ENCODE measurements at regions not wholly inside any gene's neighbourhood (a gene's known extent, or its start where the extent isn't known, plus 50 kb on each side); places are given as distances from the start of the nearest gene placed in this dataset.
"Not testable (repeated sequence)": the region's sequence is repeated elsewhere in the genome, so short reads cannot be mapped to it uniquely, and the experiment has no call there.

GRCh38 chr18:73535189-73535588 lies 612.4 kb downstream of the FBXO15 start:
- 70 to 78% methylated on average over 6 of the region's 6 CpGs for WGBS, 2 donors
- H3K27ac ChIP-seq (ENCODE audit: low read depth in 2 of 2, low read length in 1 of 2): no peak overlapping the region
- H3K9me3 ChIP-seq (ENCODE audit: control insufficient read depth in 2 of 2, insufficient read depth in 1 of 2, low read depth in 1 of 2, low read length in 1 of 2): no peaks in the 10 kb centered on the region
- H3K4me1 ChIP-seq (ENCODE audit: control insufficient read depth in 2 of 2, insufficient read depth in 2 of 2, low read length in 1 of 2): no peaks in the 10 kb centered on the region
- no peaks in the 10 kb centered on the region for H3K36me3 ChIP-seq (ENCODE audit: control insufficient read depth in 2 of 2, insufficient read depth in 2 of 2, low read length in 1 of 2)
- H3K27me3 ChIP-seq (ENCODE audit: control insufficient read depth in 1 of 2, insufficient read depth in 2 of 2, low read length in 2 of 2): no peaks in the 10 kb centered on the region
- H3K4me3 ChIP-seq (ENCODE audit: low read depth in 1 of 2, low read length in 2 of 2): no peak overlapping the region

GRCh38 chr18:73531601-73532000 lies 616.0 kb downstream of the FBXO15 start:
- no peaks in the 10 kb centered on the region for H3K36me3 ChIP-seq (ENCODE audit: control insufficient read depth in 2 of 2, insufficient read depth in 2 of 2, low read length in 1 of 2)
- H3K27me3 ChIP-seq (ENCODE audit: control insufficient read depth in 1 of 2, insufficient read depth in 2 of 2, low read length in 2 of 2): no peaks in the 10 kb centered on the region
- H3K4me1 ChIP-seq (ENCODE audit: control insufficient read depth in 2 of 2, insufficient read depth in 2 of 2, low read length in 1 of 2): no peaks in the 10 kb centered on the region
- H3K9me3 ChIP-seq (ENCODE audit: control insufficient read depth in 2 of 2, insufficient read depth in 1 of 2, low read depth in 1 of 2, low read length in 1 of 2): peaks cover 2 to 3% of the 10 kb centered on the region in 2 donors
- 94 to 96% methylated on average over 3 of the region's 3 CpGs for WGBS, 2 donors
- H3K4me3 ChIP-seq (ENCODE audit: low read depth in 1 of 2, low read length in 2 of 2): no peak overlapping the region
- H3K27ac ChIP-seq (ENCODE audit: low read depth in 2 of 2, low read length in 1 of 2): no peak overlapping the region

GRCh38 chr18:73528066-73528465 lies 619.6 kb downstream of the FBXO15 start:
- no peaks in the 10 kb centered on the region for H3K36me3 ChIP-seq (ENCODE audit: control insufficient read depth in 2 of 2, insufficient read depth in 2 of 2, low read length in 1 of 2)
- H3K9me3 ChIP-seq (ENCODE audit: control insufficient read depth in 2 of 2, insufficient read depth in 1 of 2, low read depth in 1 of 2, low read length in 1 of 2): peaks cover 2 to 3% of the 10 kb centered on the region in 2 donors
- no peaks in the 10 kb centered on the region for H3K4me1 ChIP-seq (ENCODE audit: control insufficient read depth in 2 of 2, insufficient read depth in 2 of 2, low read length in 1 of 2)
- 81 to 89% methylated on average over 7 of the region's 7 CpGs for WGBS, 2 donors
- H3K4me3 ChIP-seq (ENCODE audit: low read depth in 1 of 2, low read length in 2 of 2): no peak overlapping the region
- no peaks in the 10 kb centered on the region for H3K27me3 ChIP-seq (ENCODE audit: control insufficient read depth in 1 of 2, insufficient read depth in 2 of 2, low read length in 2 of 2)
- H3K27ac ChIP-seq (ENCODE audit: low read depth in 2 of 2, low read length in 1 of 2): no peak overlapping the region

GRCh38 chr18:73520229-73520628 lies 627.4 kb downstream of the FBXO15 start:
- H3K27ac ChIP-seq (ENCODE audit: low read depth in 2 of 2, low read length in 1 of 2): no peak overlapping the region
- no peaks in the 10 kb centered on the region for H3K9me3 ChIP-seq (ENCODE audit: control insufficient read depth in 2 of 2, insufficient read depth in 1 of 2, low read depth in 1 of 2, low read length in 1 of 2)
- 58 to 64% methylated on average over 5 of the region's 5 CpGs for WGBS, 2 donors
- H3K36me3 ChIP-seq (ENCODE audit: control insufficient read depth in 2 of 2, insufficient read depth in 2 of 2, low read length in 1 of 2): no peaks in the 10 kb centered on the region
- H3K27me3 ChIP-seq (ENCODE audit: control insufficient read depth in 1 of 2, insufficient read depth in 2 of 2, low read length in 2 of 2): no peaks in the 10 kb centered on the region
- no peak overlapping the region for H3K4me3 ChIP-seq (ENCODE audit: low read depth in 1 of 2, low read length in 2 of 2)
- no peaks in the 10 kb centered on the region for H3K4me1 ChIP-seq (ENCODE audit: control insufficient read depth in 2 of 2, insufficient read depth in 2 of 2, low read length in 1 of 2)

- H3K27me3 ChIP-seq (ENCODE audit: control insufficient read depth in 1 of 2, insufficient read depth in 2 of 2, low read length in 2 of 2); H3K9me3 ChIP-seq (ENCODE audit: control insufficient read depth in 2 of 2, insufficient read depth in 1 of 2, low read depth in 1 of 2, low read length in 1 of 2); H3K36me3 ChIP-seq (ENCODE audit: control insufficient read depth in 2 of 2, insufficient read depth in 2 of 2, low read length in 1 of 2); H3K27ac ChIP-seq (ENCODE audit: low read depth in 2 of 2, low read length in 1 of 2); H3K4me3 ChIP-seq (ENCODE audit: low read depth in 1 of 2, low read length in 2 of 2); H3K4me1 ChIP-seq (ENCODE audit: control insufficient read depth in 2 of 2, insufficient read depth in 2 of 2, low read length in 1 of 2): not testable (repeated sequence)
- WGBS, 2 donors: 86 to 89% methylated on average over 2 of the region's 2 CpGs
Measured at GRCh38 chr18:73516056-73516455, 631.6 kb downstream of the FBXO15 start.

GRCh38 chr18:73514449-73514848 lies 633.2 kb downstream of the FBXO15 start:
- H3K36me3 ChIP-seq (ENCODE audit: control insufficient read depth in 2 of 2, insufficient read depth in 2 of 2, low read length in 1 of 2): no peaks in the 10 kb centered on the region
- H3K27me3 ChIP-seq (ENCODE audit: control insufficient read depth in 1 of 2, insufficient read depth in 2 of 2, low read length in 2 of 2): no peaks in the 10 kb centered on the region
- 88 to 90% methylated on average over 1 of the region's 1 CpG for WGBS, 2 donors
- H3K9me3 ChIP-seq (ENCODE audit: control insufficient read depth in 2 of 2, insufficient read depth in 1 of 2, low read depth in 1 of 2, low read length in 1 of 2): peaks cover 0 to 3% of the 10 kb centered on the region in 2 donors
- no peak overlapping the region for H3K27ac ChIP-seq (ENCODE audit: low read depth in 2 of 2, low read length in 1 of 2)
- H3K4me1 ChIP-seq (ENCODE audit: control insufficient read depth in 2 of 2, insufficient read depth in 2 of 2, low read length in 1 of 2): no peaks in the 10 kb centered on the region
- H3K4me3 ChIP-seq (ENCODE audit: low read depth in 1 of 2, low read length in 2 of 2): no peak overlapping the region

GRCh38 chr18:73511771-73512503 lies 635.7 kb downstream of the FBXO15 start:
- 53 to 55% methylated on average over 12 of the region's 12 CpGs for WGBS, 2 donors
- H3K9me3 ChIP-seq (ENCODE audit: control insufficient read depth in 2 of 2, insufficient read depth in 1 of 2, low read depth in 1 of 2, low read length in 1 of 2): peaks cover 0 to 3% of the 10 kb centered on the region in 2 donors
- no peak overlapping the region for H3K27ac ChIP-seq (ENCODE audit: low read depth in 2 of 2, low read length in 1 of 2)
- H3K4me1 ChIP-seq (ENCODE audit: control insufficient read depth in 2 of 2, insufficient read depth in 2 of 2, low read length in 1 of 2): no peaks in the 10 kb centered on the region
- no peaks in the 10 kb centered on the region for H3K36me3 ChIP-seq (ENCODE audit: control insufficient read depth in 2 of 2, insufficient read depth in 2 of 2, low read length in 1 of 2)
- H3K27me3 ChIP-seq (ENCODE audit: control insufficient read depth in 1 of 2, insufficient read depth in 2 of 2, low read length in 2 of 2): no peaks in the 10 kb centered on the region
- no peak overlapping the region for H3K4me3 ChIP-seq (ENCODE audit: low read depth in 1 of 2, low read length in 2 of 2)

- Histone ChIP-seq H3K9me3 (ENCODE audit: control insufficient read depth in 2 of 2, insufficient read depth in 1 of 2, low read depth in 1 of 2, low read length in 1 of 2) (peaks cover 0 to 2% of the 10 kb centered on the region in 2 donors), H3K4me1 (ENCODE audit: control insufficient read depth in 2 of 2, insufficient read depth in 2 of 2, low read length in 1 of 2) (no peaks in the 10 kb centered on the region)
- WGBS, 2 donors: 42 to 52% methylated on average over 2 of the region's 2 CpGs
Measured at GRCh38 chr18:73509460-73509859, 638.2 kb downstream of the FBXO15 start.

GRCh38 chr18:73503326-73503725 lies 635.5 kb upstream of the NETO1 start:
- WGBS, 2 donors: 0% methylated on average over 1 of the region's 1 CpG
- Histone ChIP-seq H3K4me3 (ENCODE audit: low read depth in 1 of 2, low read length in 2 of 2) (no peak overlapping the region), H3K27me3 (ENCODE audit: control insufficient read depth in 1 of 2, insufficient read depth in 2 of 2, low read length in 2 of 2) (no peaks in the 10 kb centered on the region), H3K4me1 (ENCODE audit: control insufficient read depth in 2 of 2, insufficient read depth in 2 of 2, low read length in 1 of 2) (no peaks in the 10 kb centered on the region), H3K36me3 (ENCODE audit: control insufficient read depth in 2 of 2, insufficient read depth in 2 of 2, low read length in 1 of 2) (no peaks in the 10 kb centered on the region), H3K9me3 (ENCODE audit: control insufficient read depth in 2 of 2, insufficient read depth in 1 of 2, low read depth in 1 of 2, low read length in 1 of 2) (no peaks in the 10 kb centered on the region), H3K27ac (ENCODE audit: low read depth in 2 of 2, low read length in 1 of 2) (no peak overlapping the region)

More at GRCh38 chr18:73509460-73509859, 638.2 kb downstream of the FBXO15 start:
- H3K27ac ChIP-seq (ENCODE audit: low read depth in 2 of 2, low read length in 1 of 2): no peak overlapping the region
- H3K36me3 ChIP-seq (ENCODE audit: control insufficient read depth in 2 of 2, insufficient read depth in 2 of 2, low read length in 1 of 2): no peaks in the 10 kb centered on the region
- no peak overlapping the region for H3K4me3 ChIP-seq (ENCODE audit: low read depth in 1 of 2, low read length in 2 of 2)
- H3K27me3 ChIP-seq (ENCODE audit: control insufficient read depth in 1 of 2, insufficient read depth in 2 of 2, low read length in 2 of 2): no peaks in the 10 kb centered on the region

GRCh38 chr18:73487966-73488365 lies 620.2 kb upstream of the NETO1 start:
- H3K4me3 ChIP-seq (ENCODE audit: low read depth in 1 of 2, low read length in 2 of 2): no peak overlapping the region
- WGBS, 2 donors: 83 to 86% methylated on average over 2 of the region's 2 CpGs

More at GRCh38 chr18:73487966-73488365, 620.2 kb upstream of the NETO1 start:
- Histone ChIP-seq H3K27ac (ENCODE audit: low read depth in 2 of 2, low read length in 1 of 2) (no peak overlapping the region), H3K27me3 (ENCODE audit: control insufficient read depth in 1 of 2, insufficient read depth in 2 of 2, low read length in 2 of 2) (no peaks in the 10 kb centered on the region), H3K9me3 (ENCODE audit: control insufficient read depth in 2 of 2, insufficient read depth in 1 of 2, low read depth in 1 of 2, low read length in 1 of 2) (no peaks in the 10 kb centered on the region), H3K36me3 (ENCODE audit: control insufficient read depth in 2 of 2, insufficient read depth in 2 of 2, low read length in 1 of 2) (no peaks in the 10 kb centered on the region), H3K4me1 (ENCODE audit: control insufficient read depth in 2 of 2, insufficient read depth in 2 of 2, low read length in 1 of 2) (no peaks in the 10 kb centered on the region)
